Activated CD4-positive, alpha-beta T cell treated with anti-CD3 and anti-CD28 coated beads for 36 hours (primary cell): ENCODE measurements at regions not wholly inside any gene's neighbourhood (a gene's known extent, or its start where the extent isn't known, plus 50 kb on each side); places are given as distances from the start of the nearest gene placed in this dataset.
"Not testable (repeated sequence)": the region's sequence is repeated elsewhere in the genome, so short reads cannot be mapped to it uniquely, and the experiment has no call there.

Source experiments
- ATAC-seq: fragments of 200-7000 bp; cut with Tn5 transposase; one replicate; pipeline ENCODE4 v1.10.0; 2021; ENCODE audit warnings: mild to moderate bottlenecking, moderate library complexity
- CTCF ChIA-PET: fragments of 350-600 bp; sonication (Branson Sonifier 250); formaldehyde crosslinking; loops from one replicate; lab custom pipeline; 2021; ENCODE audit warnings: antibody characterized with exemption; lab: Charles Lee
- POLR2A ChIA-PET: fragments of 350-600 bp; sonication (Branson Sonifier 250); formaldehyde crosslinking; loops from one replicate; lab custom pipeline; 2021; ENCODE audit warnings: antibody characterized with exemption, inconsistent platforms; lab: Charles Lee
- DNase-seq: peaks from one replicate; pipeline ENCODE4 v3.0.0-alpha.2; 2020
- H3K27ac Mint-ChIP-seq: one replicate; pipeline ENCODE4 v1.8.0; 2021; ENCODE audit warnings: mixed read lengths
- H3K27me3 Mint-ChIP-seq: one replicate; pipeline ENCODE4 v1.8.0; 2021; ENCODE audit warnings: mixed read lengths
- H3K36me3 Mint-ChIP-seq: one replicate; pipeline ENCODE4 v1.8.0; 2021; ENCODE audit warnings: low read depth, mixed read lengths
- H3K4me1 Mint-ChIP-seq: one replicate; pipeline ENCODE4 v1.8.0; 2021; ENCODE audit warnings: mixed read lengths
- H3K4me3 Mint-ChIP-seq: one replicate; pipeline ENCODE4 v1.8.0; 2021; ENCODE audit warnings: mild to moderate bottlenecking, moderate library complexity, mixed read lengths
- H3K9me3 Mint-ChIP-seq: one replicate; pipeline ENCODE4 v1.8.0; 2021; ENCODE audit warnings: low read depth, mixed read lengths
- intact Hi-C, 2 experiments: fragments of 100-400 bp; cut with DNase I in 1 of 2; cut with micrococcal nuclease in 1 of 2; formaldehyde crosslinking; loops; one replicate each; pipeline versions ENCODE4 v1.14.2 to v1.15.1; 2022 to 2024; cut with DNase I, micrococcal nuclease

- Mint-ChIP-seq H3K36me3 (no peaks in the 10 kb centered on the region), H3K27me3 (no peaks in the 10 kb centered on the region), H3K4me3 (no peak overlapping the region), H3K4me1 (no peaks in the 10 kb centered on the region), H3K27ac (no peak overlapping the region), H3K9me3 (no peaks in the 10 kb centered on the region)
- DNase-seq, result no peak
- ChIA-PET POLR2A (interaction anchor here (1.2 kb wide), 1 partner anchor 27 kb away, joined by 4 read pairs; no protein-coding TSS in a partner anchor), CTCF (interaction anchor here (2.1 kb wide), 1 partner anchor 13 kb away, joined by 5 read pairs; no protein-coding TSS in a partner anchor)
- intact Hi-C loops, result no loop called here
- no peak for ATAC-seq
These were observed 76.7 kb upstream of the CD28 start for GRCh38 chr2:203629699-203630098.

- CTCF ChIA-PET, result interaction anchor here (2.1 kb wide), 1 partner anchor 11 kb away, joined by 5 read pairs; no protein-coding TSS in a partner anchor
These were observed 75.2 kb upstream of the CD28 start for GRCh38 chr2:203631068-203631757.

DNA sequence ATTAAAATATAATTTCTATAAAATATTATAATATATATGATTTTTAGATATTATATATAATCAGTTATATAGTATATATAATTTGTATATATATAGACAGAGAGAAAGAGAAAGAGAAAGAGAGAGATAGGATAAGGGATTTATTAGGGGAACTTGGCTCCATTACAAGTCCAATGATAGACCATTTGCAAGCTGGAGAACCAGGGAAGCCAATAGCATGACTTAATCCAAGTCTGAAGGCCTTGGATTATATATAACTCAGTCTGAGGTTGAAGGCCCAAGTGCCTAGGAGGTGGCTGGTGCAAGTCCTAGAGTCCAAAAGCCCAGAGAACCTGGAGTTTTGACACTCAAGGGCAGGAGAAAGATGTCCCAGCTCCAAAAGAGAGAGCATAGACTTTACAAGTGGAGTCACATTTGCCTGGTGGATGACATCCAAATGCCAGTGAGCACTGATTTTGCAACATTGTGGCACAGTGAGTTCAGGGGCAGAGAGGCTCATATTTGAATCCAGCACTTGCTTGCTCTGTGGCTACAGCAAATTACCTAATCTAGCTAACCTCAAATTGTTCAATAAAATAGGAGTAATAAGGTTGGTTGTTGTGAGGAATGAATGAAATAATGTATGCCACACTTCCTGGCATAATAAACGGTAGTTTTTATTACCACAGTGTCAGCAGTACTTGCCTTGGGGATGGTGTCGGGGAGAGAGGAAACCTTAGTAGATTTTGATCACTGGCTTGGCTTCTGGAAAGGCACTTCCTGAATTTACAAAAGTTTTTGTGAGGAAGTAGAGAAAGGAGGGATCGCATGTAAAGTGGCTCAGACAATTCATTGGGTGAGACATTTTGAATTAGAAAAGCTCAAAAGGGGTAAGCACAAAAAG, 69.6 kb upstream of the CD28 start:
- no peaks in the 10 kb centered on the region for H3K36me3 Mint-ChIP-seq
- ChIA-PET POLR2A (interaction anchor here (0.6 kb wide), 1 partner anchor 8 kb away, joined by 4 read pairs; no protein-coding TSS in a partner anchor), CTCF (interaction anchor here (0.5 to 1.4 kb wide), 3 partner anchors 15 to 125 kb away, joined by 3 to 5 read pairs (median 3); no protein-coding TSS in a partner anchor)
- no peaks in the 10 kb centered on the region for H3K27me3 Mint-ChIP-seq
- ATAC-seq (no peak), DNase-seq (no peak)
- H3K27ac Mint-ChIP-seq, result peak overlapping the region; percentile 72
- H3K4me1 Mint-ChIP-seq, result peaks cover 26% of the 10 kb centered on the region
- H3K9me3 Mint-ChIP-seq, result peaks cover 1% of the 10 kb centered on the region
- no peak overlapping the region for H3K4me3 Mint-ChIP-seq
- intact Hi-C loops, result no loop called here

More at GRCh38 chr2:203631068-203631757, 75.2 kb upstream of the CD28 start:
- intact Hi-C loops, result no loop called here
- POLR2A ChIA-PET, result no interaction called here
- DNase-seq (no peak), ATAC-seq (no peak)
- Mint-ChIP-seq H3K4me3 (no peak overlapping the region), H3K4me1 (no peaks in the 10 kb centered on the region), H3K27me3 (no peaks in the 10 kb centered on the region), H3K36me3 (no peaks in the 10 kb centered on the region), H3K27ac (no peak overlapping the region), H3K9me3 (no peaks in the 10 kb centered on the region)

DNA sequence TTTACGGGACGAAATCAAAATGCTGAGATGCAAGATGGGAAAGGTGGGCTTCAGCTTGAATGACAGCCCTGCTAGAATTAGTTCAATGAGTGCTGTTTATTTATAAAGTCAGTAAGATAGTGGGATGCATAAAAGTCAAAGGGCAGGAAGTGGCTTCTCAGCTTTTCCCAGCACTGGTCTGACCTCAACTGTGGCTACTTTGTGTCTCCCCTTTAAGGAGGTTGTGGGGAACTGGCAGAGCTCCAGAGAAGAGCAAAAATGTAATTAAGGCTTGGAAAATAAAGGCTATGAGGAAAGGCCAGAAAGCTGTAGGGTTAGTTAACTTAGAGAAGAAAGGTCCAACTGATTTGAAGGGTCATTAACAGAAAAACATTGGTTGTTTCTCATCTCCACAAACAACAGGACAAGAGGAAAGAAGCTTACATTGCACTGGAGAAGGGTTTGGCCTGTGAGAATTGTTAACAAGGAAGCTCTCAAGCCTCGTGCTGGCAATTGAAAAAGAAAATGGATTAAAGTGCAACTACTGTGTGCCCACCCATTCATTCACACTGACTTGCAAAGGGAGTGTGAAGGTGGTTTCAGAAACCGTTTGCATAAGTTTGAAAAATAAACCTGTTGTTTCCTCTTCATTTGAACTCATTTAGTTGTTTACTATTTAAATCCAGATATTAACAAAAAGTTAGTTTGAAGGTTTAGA, 68.8 kb upstream of the CD28 start:
- Mint-ChIP-seq H3K27me3 (no peaks in the 10 kb centered on the region), H3K4me3 (no peak overlapping the region), H3K4me1 (peaks cover 26% of the 10 kb centered on the region), H3K36me3 (no peaks in the 10 kb centered on the region), H3K27ac (peak overlapping the region; percentile 72), H3K9me3 (peaks cover 1% of the 10 kb centered on the region)
- CTCF ChIA-PET, result interaction anchor here (0.6 to 1.4 kb wide), 3 partner anchors 14 to 568 kb away, joined by 3 to 5 read pairs (median 4); no protein-coding TSS in a partner anchor
- no peak for ATAC-seq
- DNase-seq, result no peak
- POLR2A ChIA-PET, result interaction anchor here (0.6 kb wide), 1 partner anchor 9 kb away, joined by 4 read pairs; no protein-coding TSS in a partner anchor
- intact Hi-C loops, result no loop called here

DNA sequence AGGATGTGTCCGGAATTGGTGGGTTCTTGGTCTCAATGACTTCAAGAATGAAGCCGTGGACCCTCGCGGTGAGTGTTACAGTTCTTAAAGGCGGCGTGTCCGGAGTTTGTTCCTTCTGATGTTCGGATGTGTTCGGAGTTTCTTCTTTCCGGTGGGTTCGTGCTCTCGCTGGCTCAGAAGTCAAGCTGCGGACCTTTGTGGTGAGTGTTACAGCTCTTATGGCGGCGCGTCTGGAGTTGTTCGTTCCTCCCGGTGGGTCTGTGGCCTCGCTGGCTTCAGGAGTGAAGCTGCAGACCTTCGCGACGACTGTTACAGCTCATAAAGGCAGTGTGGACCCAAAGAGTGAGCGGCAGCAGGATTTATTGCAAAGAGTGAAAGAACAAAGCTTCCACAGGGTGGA, 64.6 kb upstream of the CD28 start:
- POLR2A ChIA-PET, H3K27ac Mint-ChIP-seq: not testable (repeated sequence)
- CTCF ChIA-PET, result interaction anchor here (0.6 to 0.7 kb wide), 2 partner anchors 12 to 213 kb away, joined by 3 to 5 read pairs; no protein-coding TSS in a partner anchor

GRCh38 chr2:203642841-203643240, 63.6 kb upstream of the CD28 start:
- ATAC-seq, DNase-seq, H3K36me3 Mint-ChIP-seq, H3K4me3 Mint-ChIP-seq, H3K27ac Mint-ChIP-seq, H3K9me3 Mint-ChIP-seq, H3K27me3 Mint-ChIP-seq, intact Hi-C loops: not testable (repeated sequence)
- CTCF ChIA-PET, result interaction anchor here (0.7 kb wide), 1 partner anchor 13 kb away, joined by 5 read pairs; no protein-coding TSS in a partner anchor
- POLR2A ChIA-PET, result interaction anchor here (0.6 kb wide), 1 partner anchor 50 kb away, joined by 3 read pairs; no protein-coding TSS in a partner anchor
- H3K4me1 Mint-ChIP-seq, result peaks cover 12% of the 10 kb centered on the region

More for the DNA sequence above, 64.6 kb upstream of the CD28 start:
- peaks cover 22% of the 10 kb centered on the region for H3K4me1 Mint-ChIP-seq
- H3K36me3 Mint-ChIP-seq, ATAC-seq, intact Hi-C loops, DNase-seq, H3K27me3 Mint-ChIP-seq, H3K4me3 Mint-ChIP-seq, H3K9me3 Mint-ChIP-seq: not testable (repeated sequence)

DNA sequence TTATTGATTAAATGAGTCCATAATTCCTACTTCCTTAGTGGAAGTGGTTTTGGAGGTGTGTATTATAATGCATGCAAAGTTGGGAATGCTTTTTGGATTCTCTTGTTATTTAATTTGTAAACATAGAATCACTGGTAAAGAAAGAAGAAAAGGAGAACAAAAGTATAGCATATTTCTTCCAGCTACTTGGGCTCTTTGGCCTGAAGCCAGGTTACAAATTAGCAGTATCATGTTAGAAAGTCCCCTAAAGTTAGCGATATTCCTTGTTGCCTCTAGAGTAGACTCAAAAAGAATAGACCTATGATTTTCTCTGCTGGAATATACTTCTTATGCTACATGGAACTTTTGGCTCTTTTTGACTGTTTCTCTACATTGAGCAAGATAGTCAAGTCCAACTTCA, 60.6 kb upstream of the CD28 start:
- ChIA-PET POLR2A (no interaction called here), CTCF (no interaction called here)
- Mint-ChIP-seq H3K9me3 (no peaks in the 10 kb centered on the region), H3K4me1 (peaks cover 7% of the 10 kb centered on the region), H3K27me3 (no peaks in the 10 kb centered on the region), H3K27ac (no peak overlapping the region), H3K4me3 (no peak overlapping the region), H3K36me3 (no peaks in the 10 kb centered on the region)
- DNase-seq (no peak), ATAC-seq (no peak)
- intact Hi-C loops, result no loop called here

- Mint-ChIP-seq H3K4me1 (peaks cover 3% of the 10 kb centered on the region), H3K27me3 (no peaks in the 10 kb centered on the region), H3K36me3 (no peaks in the 10 kb centered on the region), H3K9me3 (no peaks in the 10 kb centered on the region), H3K27ac (no peak overlapping the region), H3K4me3 (no peak overlapping the region)
- no peak for ATAC-seq
- ChIA-PET CTCF (no interaction called here), POLR2A (no interaction called here)
- intact Hi-C loops, result no loop called here
- DNase-seq, result no peak
These were observed 60.1 kb upstream of the CD28 start for GRCh38 chr2:203646266-203646864.

DNA sequence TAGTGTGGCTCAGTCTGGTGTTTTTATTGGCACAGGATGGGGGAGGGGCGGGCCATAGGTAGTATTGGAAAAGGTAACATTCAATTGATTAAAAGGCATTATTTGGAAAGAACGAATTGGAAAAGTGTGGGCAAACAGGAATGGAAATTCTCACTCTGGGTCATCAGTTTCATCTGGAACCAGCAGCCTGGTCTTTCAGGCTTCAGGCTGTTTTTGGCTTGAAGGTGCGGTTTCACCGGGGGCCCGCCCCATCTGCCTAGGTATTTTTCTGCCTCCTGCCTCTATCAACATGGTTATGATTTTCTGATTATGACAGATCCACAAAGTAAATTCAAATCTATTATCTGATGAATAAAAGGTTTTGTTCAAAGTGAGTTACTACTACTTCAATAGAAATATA, 59.5 kb upstream of the CD28 start:
- Mint-ChIP-seq H3K27ac (no peak overlapping the region), H3K4me3 (no peak overlapping the region), H3K9me3 (no peaks in the 10 kb centered on the region), H3K27me3 (no peaks in the 10 kb centered on the region), H3K36me3 (no peaks in the 10 kb centered on the region), H3K4me1 (peaks cover 3% of the 10 kb centered on the region)
- ChIA-PET CTCF (no interaction called here), POLR2A (no interaction called here)
- no peak for ATAC-seq
- DNase-seq, result no peak
- intact Hi-C loops, result no loop called here

DNA sequence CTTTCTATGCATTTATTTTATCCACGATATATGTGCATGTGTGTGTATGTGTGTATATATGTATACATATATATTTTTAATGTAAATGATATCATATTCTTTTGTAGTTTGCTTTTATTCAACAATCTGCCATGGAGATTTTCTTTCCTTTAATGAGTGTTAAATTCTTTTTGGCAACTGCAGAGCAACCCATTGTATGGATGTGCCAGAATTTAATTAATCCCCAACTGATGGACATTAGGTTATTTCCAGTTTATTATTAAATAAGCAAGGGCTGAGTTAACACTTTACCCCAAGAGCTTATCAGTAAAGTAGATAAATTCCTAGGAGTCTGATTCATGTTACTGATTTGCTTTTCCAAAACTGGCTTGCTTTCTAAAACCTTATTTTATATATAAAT, 58.9 kb upstream of the CD28 start:
- Mint-ChIP-seq H3K27me3 (no peaks in the 10 kb centered on the region), H3K4me1 (peaks cover 3% of the 10 kb centered on the region), H3K4me3 (no peak overlapping the region), H3K9me3 (no peaks in the 10 kb centered on the region), H3K36me3 (no peaks in the 10 kb centered on the region), H3K27ac (no peak overlapping the region)
- POLR2A ChIA-PET, result no interaction called here
- ATAC-seq (no peak), DNase-seq (no peak)
- intact Hi-C loops, result no loop called here
- CTCF ChIA-PET, result no interaction called here
